B cell (primary cell): ENCODE measurements at regions not wholly inside any gene's neighbourhood (a gene's known extent, or its start where the extent isn't known, plus 50 kb on each side); places are given as distances from the start of the nearest gene placed in this dataset.
"Not testable (repeated sequence)": the region's sequence is repeated elsewhere in the genome, so short reads cannot be mapped to it uniquely, and the experiment has no call there.

ENCODE experiments used
- ATAC-seq: fragments of 200-7000 bp; cut with Tn5 transposase; one replicate; pipeline ENCODE4 v1.10.0; 2021; ENCODE audit warnings: low read depth, mild to moderate bottlenecking, moderate number of reproducible peaks, moderate library complexity
- CTCF ChIA-PET: fragments of 350-600 bp; sonication (Branson Sonifier 250); formaldehyde crosslinking; loops from one replicate; lab custom pipeline; 2021; ENCODE audit warnings: antibody characterized with exemption, inconsistent platforms; lab: Charles Lee
- POLR2A ChIA-PET: fragments of 350-600 bp; sonication (Branson Sonifier 250); formaldehyde crosslinking; loops from one replicate; lab custom pipeline; 2021; ENCODE audit warnings: antibody characterized with exemption; lab: Charles Lee
- DNase-seq: peaks from one replicate; pipeline ENCODE4 v3.0.0; 2013
- H2AFZ ChIP-seq: 2 replicates; pipeline ENCODE4 v1.6.1; 2012; ENCODE audit warnings: mild to moderate bottlenecking, low read depth, low read length; ENCODE audit not compliant: insufficient read depth, poor library complexity, severe bottlenecking
- H3K27ac ChIP-seq, 2 donors: 1 replicate in 1 of 2; 2 replicates in 1 of 2; pipeline ENCODE4 v1.5.1; 2012 to 2013; ENCODE audit warnings: low read length in 2 of 2, mild to moderate bottlenecking in 2 of 2, moderate library complexity in 1 of 2
- H3K27me3 ChIP-seq, 4 experiments: fragments of 200-600 bp in 1 of 4; sonication (generic) in 1 of 4; replicated peaks in 1 of 4; 1 replicate in 2 of 4; 2 replicates in 2 of 4; pipeline versions ENCODE4 v1.6.1 to v1.7.0; 2013 to 2016; ENCODE audit warnings: low read length in 3 of 4, mild to moderate bottlenecking in 2 of 4, mixed read lengths in 1 of 4, moderate library complexity in 1 of 4; ENCODE audit not compliant: insufficient read depth in 4 of 4, control insufficient read depth in 3 of 4; ENCODE audit errors: control extremely low read depth in 1 of 4
- H3K36me3 ChIP-seq, 2 experiments: replicated peaks in 1 of 2; 1 replicate in 1 of 2; 2 replicates in 1 of 2; pipeline versions ENCODE4 v1.6.1 to v1.7.1; 2013; ENCODE audit warnings: low read length in 1 of 2; ENCODE audit not compliant: insufficient read depth in 2 of 2, control insufficient read depth in 1 of 2; ENCODE audit errors: control extremely low read depth in 1 of 2, extremely low read depth in 1 of 2
- H3K4me1 ChIP-seq, 2 donors: fragments of 200-600 bp in 1 of 2; sonication (generic) in 1 of 2; 1 replicate in 1 of 2; 2 replicates in 1 of 2; pipeline versions ENCODE4 v1.5.1 to v1.6.1; 2013 to 2017; ENCODE audit warnings: low read length in 2 of 2; ENCODE audit not compliant: control insufficient read depth in 2 of 2, insufficient read depth in 2 of 2
- H3K4me2 ChIP-seq: replicated peaks from 2 replicates; pipeline ENCODE3; 2012; ENCODE audit warnings: mild to moderate bottlenecking, low read depth, low read length; ENCODE audit not compliant: poor library complexity, severe bottlenecking
- H3K4me3 ChIP-seq, 5 experiments: fragments of 200-600 bp in 1 of 5; sonication (generic) in 1 of 5; 1 replicate in 3 of 5; 2 replicates in 2 of 5; pipeline versions ENCODE4 v1.5.1 to v1.7.0; 2011 to 2016; ENCODE audit warnings: low read length in 4 of 5, mild to moderate bottlenecking in 4 of 5, low read depth in 2 of 5, control low read depth in 1 of 5, moderate library complexity in 1 of 5; ENCODE audit not compliant: insufficient read depth in 1 of 5; ENCODE audit errors: control extremely low read depth in 1 of 5, extremely low read depth in 1 of 5
- H3K79me2 ChIP-seq: fragments of 200-600 bp; sonication (generic); one replicate; pipeline ENCODE4 v1.6.0; 2016; ENCODE audit warnings: low read length; ENCODE audit not compliant: control insufficient read depth, insufficient read depth
- H3K9ac ChIP-seq: fragments of 200-600 bp; sonication (generic); 2 replicates; pipeline ENCODE4 v1.6.1; 2017; ENCODE audit warnings: mild to moderate bottlenecking, low read length, moderate library complexity
- H3K9me3 ChIP-seq, 3 donors: one replicate each; pipeline versions ENCODE4 v1.6.1 to v1.7.1; 2013; ENCODE audit warnings: low read length in 2 of 3; ENCODE audit not compliant: control insufficient read depth in 2 of 3, insufficient read depth in 1 of 3; ENCODE audit errors: control extremely low read depth in 1 of 3
- H4K20me1 ChIP-seq: 2 replicates; pipeline ENCODE4 v1.6.0; 2012; ENCODE audit warnings: mild to moderate bottlenecking, low read length; ENCODE audit not compliant: insufficient read depth, control insufficient read depth, poor library complexity, severe bottlenecking
- H3K27ac Mint-ChIP-seq: one replicate; pipeline ENCODE4 v1.8.0; 2021; ENCODE audit warnings: mixed read lengths
- H3K27me3 Mint-ChIP-seq: one replicate; pipeline ENCODE4 v1.8.0; 2021; ENCODE audit warnings: mixed read lengths
- H3K4me1 Mint-ChIP-seq: one replicate; pipeline ENCODE4 v1.8.0; 2021; ENCODE audit warnings: mixed read lengths
- H3K4me3 Mint-ChIP-seq: one replicate; pipeline ENCODE4 v1.8.0; 2021; ENCODE audit warnings: mixed read lengths
- H3K9me3 Mint-ChIP-seq: one replicate; pipeline ENCODE4 v1.8.0; 2022; ENCODE audit warnings: mixed read lengths; ENCODE audit not compliant: insufficient read depth
- EZH2 ChIP-seq: IDR thresholded peaks from 2 replicates; pipeline ENCODE4 v1.6.1; 2012; ENCODE audit warnings: borderline replicate concordance, low read depth, mild to moderate bottlenecking, moderate library complexity, low read length; ENCODE audit not compliant: insufficient read depth, poor library complexity, severe bottlenecking
- WGBS: methylation state at CpG from one replicate; pipeline ENCODE4 v1.1.5; 2013; ENCODE audit warnings: missing lambda C conversion rate; ENCODE audit not compliant: insufficient coverage; 5-methylcytosine and 5-hydroxymethylcytosine counted together
- intact Hi-C: fragments of 100-400 bp; cut with micrococcal nuclease; formaldehyde crosslinking; loops from one replicate; pipeline ENCODE4 v1.10.0; 2022
- TF ChIP-seq, protein P1 (sequence below): fragments of 200-600 bp; IDR thresholded peaks from one replicate; pipeline ENCODE4 v1.8.0; 2022; ENCODE audit warnings: antibody characterized with exemption, mild to moderate bottlenecking

GRCh38 chr10:38228394-38228793 lies 134.3 kb downstream of the ZNF37A start:
- no peaks in the 10 kb centered on the region for H3K36me3 ChIP-seq
- CTCF ChIA-PET = no interaction called here
- peaks cover 2% of the 10 kb centered on the region for H3K9me3 Mint-ChIP-seq
- no peaks in the 10 kb centered on the region for H3K27me3 Mint-ChIP-seq
- no peak for DNase-seq
- H3K4me2 ChIP-seq = no peak overlapping the region
- no peaks in the 10 kb centered on the region for H3K79me2 ChIP-seq
- no peaks in the 10 kb centered on the region for H3K4me1 Mint-ChIP-seq
- no peak overlapping the region for H3K27ac Mint-ChIP-seq
- POLR2A ChIA-PET = no interaction called here
- H3K4me1 ChIP-seq = no peaks in the 10 kb centered on the region
- no peak overlapping the region for H3K9ac ChIP-seq
- no peak overlapping the region for H3K27ac ChIP-seq
- TF ChIP-seq EZH2 = no peak
- TF ChIP-seq, protein P1, sequence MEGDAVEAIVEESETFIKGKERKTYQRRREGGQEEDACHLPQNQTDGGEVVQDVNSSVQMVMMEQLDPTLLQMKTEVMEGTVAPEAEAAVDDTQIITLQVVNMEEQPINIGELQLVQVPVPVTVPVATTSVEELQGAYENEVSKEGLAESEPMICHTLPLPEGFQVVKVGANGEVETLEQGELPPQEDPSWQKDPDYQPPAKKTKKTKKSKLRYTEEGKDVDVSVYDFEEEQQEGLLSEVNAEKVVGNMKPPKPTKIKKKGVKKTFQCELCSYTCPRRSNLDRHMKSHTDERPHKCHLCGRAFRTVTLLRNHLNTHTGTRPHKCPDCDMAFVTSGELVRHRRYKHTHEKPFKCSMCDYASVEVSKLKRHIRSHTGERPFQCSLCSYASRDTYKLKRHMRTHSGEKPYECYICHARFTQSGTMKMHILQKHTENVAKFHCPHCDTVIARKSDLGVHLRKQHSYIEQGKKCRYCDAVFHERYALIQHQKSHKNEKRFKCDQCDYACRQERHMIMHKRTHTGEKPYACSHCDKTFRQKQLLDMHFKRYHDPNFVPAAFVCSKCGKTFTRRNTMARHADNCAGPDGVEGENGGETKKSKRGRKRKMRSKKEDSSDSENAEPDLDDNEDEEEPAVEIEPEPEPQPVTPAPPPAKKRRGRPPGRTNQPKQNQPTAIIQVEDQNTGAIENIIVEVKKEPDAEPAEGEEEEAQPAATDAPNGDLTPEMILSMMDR = no peak
- peaks cover 0 to 13% (median 3%) of the 10 kb centered on the region in 3 donors for H3K9me3 ChIP-seq
- no CpG with 5 or more reads among the region's 2 CpGs for WGBS
- intact Hi-C loops = no loop called here
- H3K27me3 ChIP-seq = no peaks in the 10 kb centered on the region
- H3K4me3 Mint-ChIP-seq = no peak overlapping the region
- H4K20me1 ChIP-seq = no peaks in the 10 kb centered on the region
- no peak for ATAC-seq
- H3K4me3 ChIP-seq = no peak overlapping the region
- no peak overlapping the region for H2AFZ ChIP-seq

DNA sequence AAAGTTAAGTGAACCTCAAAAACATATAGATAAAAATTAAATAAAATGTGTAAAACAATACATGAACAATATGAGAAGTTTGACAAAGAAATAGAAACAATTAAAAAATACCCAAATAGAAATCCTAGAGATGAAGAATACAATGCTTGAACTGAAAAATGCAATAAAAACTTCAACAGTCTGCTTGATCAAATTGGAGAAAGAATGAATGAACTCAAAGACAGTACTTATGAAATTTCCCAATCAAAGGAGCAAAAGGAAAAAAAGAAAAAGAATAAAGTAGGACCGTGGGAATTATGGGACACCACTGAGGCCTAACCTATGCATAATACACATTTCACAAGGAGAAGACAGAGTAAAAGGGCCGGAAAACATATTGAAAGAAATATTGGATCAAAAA lies 144.3 kb downstream of the ZNF37A start:
- H3K9me3 ChIP-seq = not testable (repeated sequence)
- no CpG with 5 or more reads among the region's 2 CpGs for WGBS

DNA sequence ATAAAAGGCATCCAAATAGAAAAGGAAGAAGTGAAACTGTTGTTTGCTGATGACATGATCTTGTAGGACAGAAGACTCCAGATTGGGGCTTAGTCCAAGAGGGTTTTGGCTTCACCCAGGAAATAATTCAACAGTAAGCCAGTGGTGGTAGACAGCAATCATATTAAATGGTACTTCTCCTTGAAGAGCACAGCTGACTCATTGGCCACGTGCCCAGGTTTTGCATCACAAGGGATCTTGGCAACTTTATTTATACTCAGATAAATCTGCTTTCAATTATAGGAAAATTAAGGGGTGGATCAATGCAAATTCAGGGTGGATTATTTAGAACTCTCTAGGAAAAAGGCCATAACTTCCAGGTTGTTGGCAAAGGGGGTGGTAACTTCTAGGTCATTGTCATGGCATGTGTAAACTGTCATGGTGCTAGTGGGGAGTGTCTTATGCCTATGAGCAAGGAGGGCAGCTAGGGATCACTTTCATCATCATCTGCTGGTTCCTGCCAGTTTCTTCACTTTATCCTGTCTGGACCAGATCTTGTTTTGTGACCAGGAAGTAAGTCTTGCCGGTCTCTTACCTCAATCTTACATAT lies 148.0 kb downstream of the ZNF37A start:
- H3K9me3 ChIP-seq, ATAC-seq, H3K27me3 ChIP-seq, DNase-seq, H3K4me2 ChIP-seq, intact Hi-C loops, H3K27ac Mint-ChIP-seq, H4K20me1 ChIP-seq, H3K4me1 Mint-ChIP-seq, H3K4me3 ChIP-seq, H3K4me3 Mint-ChIP-seq, POLR2A ChIA-PET, H2AFZ ChIP-seq, H3K27ac ChIP-seq, H3K4me1 ChIP-seq, CTCF ChIA-PET, H3K9ac ChIP-seq, H3K79me2 ChIP-seq, H3K36me3 ChIP-seq, H3K27me3 Mint-ChIP-seq: not testable (repeated sequence)
- peaks cover 11% of the 10 kb centered on the region for H3K9me3 Mint-ChIP-seq
- WGBS = no CpG with 5 or more reads among the region's 2 CpGs

More for the DNA sequence above, 144.3 kb downstream of the ZNF37A start:
- H3K79me2 ChIP-seq, H3K27me3 Mint-ChIP-seq, H3K9ac ChIP-seq, H3K27me3 ChIP-seq, DNase-seq, H3K36me3 ChIP-seq, POLR2A ChIA-PET, CTCF ChIA-PET, H3K4me3 ChIP-seq, H2AFZ ChIP-seq, H4K20me1 ChIP-seq, H3K4me2 ChIP-seq, ATAC-seq, H3K4me3 Mint-ChIP-seq, H3K4me1 ChIP-seq, H3K4me1 Mint-ChIP-seq, H3K27ac ChIP-seq, H3K27ac Mint-ChIP-seq, H3K9me3 Mint-ChIP-seq, intact Hi-C loops: not testable (repeated sequence)
